HepG2 (cell line): ENCODE measurements at regions not wholly inside any gene's neighbourhood (a gene's known extent, or its start where the extent isn't known, plus 50 kb on each side); places are given as distances from the start of the nearest gene placed in this dataset.
A peak's percentile ranks its signal among the peaks of the same experiment; 100 is the strongest.

ENCODE experiments used
- AFF4 ChIP-seq: sonication (generic); formaldehyde crosslinking; IDR thresholded peaks from 2 replicates; pipeline ENCODE4 v1.4.0; 2020; ENCODE audit warnings: missing genetic modification reagents
- ELF3 ChIP-seq: IDR thresholded peaks from 2 replicates; pipeline ENCODE4 v1.6.1; 2016; ENCODE audit warnings: missing genetic modification reagents, missing compliant biosample characterization
- FOSL2 ChIP-seq: sonication (generic); formaldehyde crosslinking; IDR thresholded peaks from 2 replicates; pipeline ENCODE4 v1.4.0; 2020; ENCODE audit warnings: missing genetic modification reagents
- KAT2B ChIP-seq: fragments of 150-350 bp; IDR thresholded peaks from 2 replicates; pipeline ENCODE4 v1.6.1; 2014; ENCODE audit warnings: low read depth, low read length, borderline replicate concordance
- KLF6 ChIP-seq: IDR thresholded peaks from 2 replicates; pipeline ENCODE4 v1.8.0; 2016; ENCODE audit warnings: missing biosample characterization, missing genetic modification reagents
- PATZ1 ChIP-seq: sonication (generic); formaldehyde crosslinking; IDR thresholded peaks from 2 replicates; pipeline ENCODE4 v1.4.0; 2020; ENCODE audit warnings: missing genetic modification reagents
- PAXIP1 ChIP-seq: sonication (generic); formaldehyde crosslinking; conservative IDR thresholded peaks from 2 replicates; pipeline ENCODE4 v1.4.0; 2020; ENCODE audit warnings: mild to moderate bottlenecking, missing genetic modification reagents, moderate library complexity
- SNAPC4 ChIP-seq: sonication (generic); formaldehyde crosslinking; IDR thresholded peaks from 2 replicates; pipeline ENCODE4 v1.4.0; 2020; ENCODE audit warnings: mild to moderate bottlenecking, missing genetic modification reagents
- ZBTB20 ChIP-seq: sonication (generic); formaldehyde crosslinking; IDR thresholded peaks from 2 replicates; pipeline ENCODE4 v1.8.1; 2023; ENCODE audit warnings: missing genetic modification reagents, low read depth, mild to moderate bottlenecking, borderline replicate concordance
- ZNF138 ChIP-seq: sonication (generic); formaldehyde crosslinking; IDR thresholded peaks from 2 replicates; pipeline ENCODE4 v1.5.0; 2020; ENCODE audit warnings: mild to moderate bottlenecking, low read depth, missing genetic modification reagents
- ZNF256 ChIP-seq: sonication (generic); formaldehyde crosslinking; conservative IDR thresholded peaks from 2 replicates; pipeline ENCODE4 v1.4.0; 2020; ENCODE audit warnings: missing genetic modification reagents
- ZNF468 ChIP-seq: sonication (generic); formaldehyde crosslinking; IDR thresholded peaks from 2 replicates; pipeline ENCODE4 v1.8.0; 2022; ENCODE audit warnings: mild to moderate bottlenecking, moderate library complexity, missing genetic modification reagents
- ZNF704 ChIP-seq: sonication (generic); formaldehyde crosslinking; IDR thresholded peaks from 2 replicates; pipeline ENCODE4 v1.8.1; 2023; ENCODE audit warnings: mild to moderate bottlenecking, inconsistent platforms, moderate library complexity, missing genetic modification reagents, borderline replicate concordance
- ZNF713 ChIP-seq: sonication (generic); formaldehyde crosslinking; IDR thresholded peaks from 2 replicates; pipeline ENCODE4 v1.4.0; 2020; ENCODE audit warnings: mild to moderate bottlenecking, missing genetic modification reagents
- ZNF850 ChIP-seq: sonication (generic); formaldehyde crosslinking; conservative IDR thresholded peaks from 2 replicates; pipeline ENCODE4 v1.9.0; 2021; ENCODE audit warnings: mild to moderate bottlenecking, missing genetic modification reagents

- TF ChIP-seq SNAPC4 (no peak), ZNF850 (CRISPR knock-in tag) (no peak), ELF3 (no peak), ZNF468 (CRISPR knock-in tag) (no peak), PAXIP1 (0 out of 2 replicates have a peak, but pooled peaks have one; percentile 29), KAT2B (no peak), KLF6 (CRISPR knock-in tag) (no peak), ZNF256 (CRISPR knock-in tag) (no peak), ZBTB20 (CRISPR knock-in tag) (no peak), ZNF138 (no peak), PATZ1 (no peak), AFF4 (CRISPR knock-in tag) (no peak), ZNF713 (CRISPR knock-in tag) (no peak), ZNF704 (CRISPR knock-in tag) (no peak), FOSL2 (CRISPR knock-in tag) (no peak)
Measured at GRCh38 chr1:111565968-111566367, 53.6 kb upstream of the RAP1A start (continued).
